GM12873 (cell line): ENCODE measurements at regions not wholly inside any gene's neighbourhood (a gene's known extent, or its start where the extent isn't known, plus 50 kb on each side); places are given as distances from the start of the nearest gene placed in this dataset.

Source experiments
- CTCF ChIP-seq: IDR thresholded peaks from 2 replicates; pipeline ENCODE4 v1.5.1; 2012; ENCODE audit warnings: low read depth, mild to moderate bottlenecking, moderate library complexity, low read length, control low read depth; ENCODE audit not compliant: insufficient read depth; ENCODE audit errors: missing control alignments

GRCh38 chr6:67350729-67351128 is 1284.4 kb upstream of the ADGRB3 start:
- TF ChIP-seq CTCF: no peak

DNA sequence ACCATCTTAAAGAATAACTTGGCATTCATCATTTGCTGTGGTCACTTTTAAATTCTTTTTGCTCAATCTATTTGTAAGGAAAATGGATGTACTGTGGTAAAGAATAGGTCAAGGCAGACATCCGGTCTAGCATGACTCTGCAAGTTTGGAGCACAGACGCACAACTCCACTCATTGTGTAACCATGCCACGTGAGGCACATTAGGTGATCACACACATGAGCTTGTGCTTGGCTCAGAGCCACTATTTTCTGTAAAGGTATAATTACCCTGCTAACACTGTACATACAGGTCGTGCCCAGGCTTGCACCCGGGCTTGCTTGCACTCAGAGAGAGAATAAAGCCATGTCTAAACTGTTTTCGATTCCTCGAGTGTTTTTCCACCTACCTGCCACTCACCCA is 1289.1 kb upstream of the ADGRB3 start:
- no peak for TF ChIP-seq CTCF

GRCh38 chr6:67336014-67336413 is 1299.1 kb upstream of the ADGRB3 start:
- no peak for TF ChIP-seq CTCF

DNA sequence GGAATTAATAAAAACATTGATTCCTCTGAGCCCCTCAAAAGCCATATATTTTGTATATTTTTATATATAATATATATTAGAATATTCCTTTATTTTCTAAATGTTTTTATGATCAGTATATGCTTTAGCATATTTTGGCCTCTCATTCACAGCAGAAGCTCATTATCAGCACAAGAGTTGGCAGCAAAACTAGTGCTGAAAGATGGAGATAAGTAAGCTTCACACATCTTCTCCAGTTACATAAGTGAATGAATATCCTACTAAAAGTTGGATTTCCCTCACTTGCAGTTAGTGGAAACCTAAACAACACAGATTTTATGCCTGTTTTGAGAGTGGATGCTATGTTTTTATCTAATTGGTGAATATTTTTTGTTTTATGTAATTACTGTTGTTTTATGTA is 1303.8 kb upstream of the ADGRB3 start:
- no peak for TF ChIP-seq CTCF

DNA sequence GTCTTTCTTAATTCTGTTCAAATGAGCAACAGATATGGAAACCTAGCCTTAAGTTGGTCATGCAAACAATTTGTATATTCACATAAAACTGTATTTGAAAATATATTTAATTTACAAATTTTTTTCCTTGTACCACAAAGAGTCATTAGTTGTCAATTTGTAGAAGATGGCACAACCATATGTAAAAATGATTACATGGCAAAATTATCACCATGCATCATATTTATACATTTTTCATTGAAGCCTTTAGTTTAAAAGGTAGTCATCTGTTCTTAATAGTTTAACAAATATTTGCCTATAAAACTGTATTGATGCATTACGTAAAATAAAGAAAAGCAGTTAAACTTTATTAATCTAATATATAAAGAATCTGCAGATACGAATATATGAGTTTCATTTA is 1306.8 kb upstream of the ADGRB3 start:
- TF ChIP-seq CTCF: no peak

DNA sequence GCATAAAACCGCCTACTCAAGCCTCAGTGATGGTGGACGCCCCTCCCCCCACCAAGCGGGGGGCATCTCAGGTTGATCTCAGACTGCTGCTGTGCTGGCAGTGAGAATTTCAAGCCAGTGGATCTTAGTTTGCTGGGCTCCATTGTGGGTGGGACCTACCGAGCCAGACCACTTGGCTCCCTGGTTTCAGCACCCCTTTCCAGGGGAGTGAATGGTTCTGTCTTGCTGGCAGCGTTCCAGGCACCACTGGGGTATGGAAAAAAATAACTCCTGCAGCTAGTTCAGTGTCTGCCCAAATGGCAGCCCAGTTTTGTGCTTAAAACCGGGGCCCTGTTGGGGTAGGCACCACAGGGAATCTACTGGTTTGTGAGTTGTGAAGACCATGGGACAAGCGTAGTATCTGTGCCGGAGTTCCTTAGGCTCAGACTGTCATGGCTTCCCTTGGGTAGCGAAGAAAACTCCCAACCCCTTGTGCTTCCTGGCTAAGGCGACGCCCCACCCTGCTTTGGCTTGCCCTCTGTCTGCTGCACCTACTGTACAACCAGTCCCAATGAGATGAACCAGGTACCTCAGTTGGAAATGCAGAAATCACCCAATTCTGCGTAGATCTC is 1334.5 kb upstream of the ADGRB3 start:
- TF ChIP-seq CTCF: no peak

- no peak for TF ChIP-seq CTCF
These were observed 1342.9 kb upstream of the ADGRB3 start for GRCh38 chr6:67292169-67292568.
